ENCODE measurements at regions not wholly inside any gene's neighbourhood (a gene's known extent, or its start where the extent isn't known, plus 50 kb on each side); places are given as distances from the start of the nearest gene placed in this dataset.
"Not testable (repeated sequence)": the region's sequence is repeated elsewhere in the genome, so short reads cannot be mapped to it uniquely, and the experiment has no call there.

- no peak for DNase-seq
Observed at GRCh38 chr12:22115711-22116110, 69.7 kb downstream of the CMAS start.

- DNase-seq, result no peak
Observed at GRCh38 chr12:22116376-22116775, 70.4 kb downstream of the CMAS start.

- no peak for DNase-seq
Observed at GRCh38 chr12:22117563-22118237, 71.7 kb downstream of the CMAS start.

GRCh38 chr12:22118238-22118790 lies 72.3 kb downstream of the CMAS start:
- DNase-seq, result no peak

DNA sequence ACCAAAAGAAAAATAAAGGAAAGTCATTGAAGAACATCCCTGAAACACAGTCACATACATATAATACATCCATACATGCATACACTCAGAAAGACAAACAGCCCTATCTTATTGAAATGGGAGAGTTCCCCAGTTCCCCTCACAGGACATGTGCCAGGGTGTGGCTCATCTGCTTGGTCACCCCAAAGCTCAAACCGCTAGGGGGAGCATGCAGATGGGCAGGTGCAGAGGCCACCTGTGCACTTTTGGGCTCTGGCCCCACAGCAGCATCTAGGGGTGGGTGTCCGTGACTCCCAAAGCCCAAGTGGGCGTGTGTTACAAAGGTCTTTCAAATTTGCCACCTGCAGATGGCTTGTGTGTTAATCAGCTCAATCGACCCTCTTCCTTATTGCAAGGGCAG lies 75.2 kb downstream of the CMAS start:
- peak; percentile 35 for DNase-seq

GRCh38 chr12:22122359-22122758 lies 76.3 kb downstream of the CMAS start:
- DNase-seq, result no peak

- no peak for DNase-seq
Observed at GRCh38 chr12:22124987-22125386, 79.0 kb downstream of the CMAS start.

GRCh38 chr12:22126101-22126500 lies 80.1 kb downstream of the CMAS start:
- not testable (repeated sequence) for DNase-seq

DNA sequence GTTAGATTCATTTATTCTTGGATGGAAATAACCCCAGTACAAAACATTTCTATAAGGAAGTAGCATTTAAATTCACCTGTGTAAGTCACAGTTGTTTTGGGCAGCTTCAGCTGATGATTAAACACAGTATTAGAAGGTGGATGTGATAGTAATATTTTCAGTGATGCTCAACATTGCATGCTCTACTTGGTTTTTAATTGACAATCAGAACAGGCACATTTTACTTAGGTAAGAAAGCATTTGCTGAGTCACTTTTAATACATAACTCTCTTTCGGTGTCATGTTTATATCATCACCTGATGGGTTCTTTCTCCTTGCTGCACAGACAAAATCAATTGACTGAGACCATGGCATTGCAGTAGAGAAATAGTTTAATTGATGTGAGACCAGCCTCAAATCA lies 80.7 kb downstream of the CMAS start:
- DNase-seq, result no peak

- DNase-seq, result no peak
Observed at GRCh38 chr12:22130671-22131070, 84.7 kb downstream of the CMAS start.

DNA sequence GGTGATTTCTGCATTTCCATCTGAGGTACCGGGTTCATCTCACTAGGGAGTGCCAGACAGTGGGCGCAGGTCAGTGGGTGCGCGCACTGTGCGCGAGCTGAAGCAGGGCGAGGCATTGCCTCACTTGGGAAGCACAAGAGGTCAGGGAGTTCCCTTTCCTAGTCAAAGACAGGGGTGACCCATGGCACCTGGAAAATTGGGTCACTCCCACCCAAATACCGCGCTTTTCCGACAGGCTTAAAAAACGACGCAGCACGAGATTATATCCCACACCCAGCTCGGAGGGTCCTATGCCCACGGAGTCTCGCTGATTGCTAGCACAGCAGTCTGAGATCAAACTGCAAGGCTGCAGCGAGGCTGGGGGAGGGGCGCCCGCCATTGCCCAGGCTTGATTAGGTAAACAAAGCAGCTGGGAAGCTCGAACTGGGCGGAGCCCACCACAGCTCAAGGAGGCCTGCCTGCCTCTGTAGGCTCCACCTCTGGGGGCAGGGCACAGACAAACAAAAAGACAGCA lies 90.6 kb downstream of the CMAS start:
- DNase-seq, result not testable (repeated sequence)
